Hepatocyte (in vitro differentiated cells): ENCODE measurements at regions not wholly inside any gene's neighbourhood (a gene's known extent, or its start where the extent isn't known, plus 50 kb on each side); places are given as distances from the start of the nearest gene placed in this dataset.

Experiments used
- CTCF ChIP-seq: fragments of 200-600 bp; sonication (generic); IDR thresholded peaks from 2 replicates; pipeline ENCODE4 v1.5.1; 2016; ENCODE audit warnings: antibody characterized with exemption, mild to moderate bottlenecking; ENCODE audit not compliant: poor library complexity
- EZH2 ChIP-seq: fragments of 200-600 bp; sonication (generic); IDR thresholded peaks from 2 replicates; pipeline ENCODE4 v1.6.1; 2016; ENCODE audit warnings: antibody characterized with exemption, mild to moderate bottlenecking, borderline replicate concordance

- no peak for TF ChIP-seq CTCF
- no peak for TF ChIP-seq EZH2
Observed at GRCh38 chr15:94858449-94858848, 627.1 kb downstream of the MCTP2 start.
